Medulla oblongata (tissue), 1 donor: ENCODE measurements at regions not wholly inside any gene's neighbourhood (a gene's known extent, or its start where the extent isn't known, plus 50 kb on each side); places are given as distances from the start of the nearest gene placed in this dataset.
"Not testable (repeated sequence)": the region's sequence is repeated elsewhere in the genome, so short reads cannot be mapped to it uniquely, and the experiment has no call there.

Source experiments
- DNase-seq: peaks from one replicate; pipeline ENCODE4 v3.0.0-alpha.2; 2015; ENCODE audit errors: extremely low spot score

DNA sequence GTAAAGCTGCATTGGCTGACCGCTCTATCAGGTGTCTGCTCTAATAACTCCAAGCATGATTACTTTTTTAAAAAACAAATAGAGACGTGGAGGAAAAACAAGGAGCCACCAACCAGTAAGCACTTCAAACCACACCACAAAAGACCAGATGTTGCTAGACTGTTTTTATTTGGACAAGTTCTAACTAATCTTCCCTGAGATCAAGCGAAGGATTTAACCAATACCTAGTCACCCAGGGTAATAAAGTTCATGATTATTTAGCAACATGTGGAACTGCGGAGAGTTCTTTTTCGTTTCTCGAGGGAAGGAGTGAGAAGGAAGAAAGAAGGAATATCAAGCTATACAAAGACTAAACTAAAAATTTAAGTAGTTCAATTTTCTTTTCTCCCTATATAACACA is 288.1 kb downstream of the DUSP6 start:
- DNase-seq = no peak

DNA sequence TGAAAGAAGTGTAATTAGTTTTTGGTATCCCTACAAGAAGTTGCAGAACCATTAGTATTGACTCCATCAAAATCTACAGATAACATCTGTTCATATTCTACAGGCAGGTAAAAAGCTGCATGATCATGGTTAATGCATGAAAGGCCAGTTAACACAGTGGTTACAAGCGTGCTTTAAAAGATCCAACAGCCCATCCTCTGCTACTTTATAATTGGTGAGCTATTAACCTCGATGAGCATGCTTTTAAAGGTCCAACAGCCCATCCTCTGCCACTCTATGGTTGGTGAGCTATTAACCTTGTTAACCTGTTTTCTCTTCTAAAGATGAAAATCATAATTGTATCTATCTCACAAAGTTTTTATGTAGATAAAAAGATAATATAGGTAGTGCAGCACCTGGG is 289.3 kb downstream of the DUSP6 start:
- no peak for DNase-seq

GRCh38 chr12:89059721-89060541 is 292.4 kb downstream of the DUSP6 start:
- no peak for DNase-seq

GRCh38 chr12:89059056-89059455 is 293.2 kb downstream of the DUSP6 start:
- no peak for DNase-seq

- no peak for DNase-seq
Observed at GRCh38 chr12:89058402-89058801, 293.9 kb downstream of the DUSP6 start.

GRCh38 chr12:89053817-89054216 is 298.5 kb downstream of the DUSP6 start:
- DNase-seq = not testable (repeated sequence)

- DNase-seq = peak; percentile 85
Observed at GRCh38 chr12:89051065-89051677, 301.1 kb downstream of the DUSP6 start.

DNA sequence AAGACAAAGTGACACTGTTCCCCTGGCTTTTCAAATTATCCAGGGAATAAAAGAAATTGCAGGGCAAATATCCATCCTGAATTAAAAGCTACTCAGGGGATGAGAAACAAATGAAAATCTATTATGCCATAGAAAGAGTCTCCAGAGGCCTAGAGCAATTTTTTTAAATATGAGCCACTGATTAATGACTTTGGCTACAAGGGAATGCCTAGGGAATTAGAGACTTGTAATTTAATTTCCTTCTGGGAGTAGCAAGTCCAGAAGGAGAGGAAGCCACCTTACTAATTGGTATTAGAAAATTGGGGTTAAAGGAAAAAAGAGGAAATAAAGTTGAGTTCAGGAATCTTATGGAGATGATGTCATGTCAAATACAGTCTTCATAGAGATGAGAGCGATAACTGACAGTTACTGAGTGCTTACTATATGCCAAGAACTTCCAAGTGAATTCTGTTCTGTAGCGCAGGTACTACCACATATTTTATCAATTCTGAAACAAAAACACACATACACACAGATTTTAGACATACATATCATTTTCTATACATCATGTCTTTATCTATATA is 304.4 kb downstream of the DUSP6 start:
- DNase-seq = no peak

GRCh38 chr12:89041078-89041477 is 311.2 kb downstream of the DUSP6 start:
- no peak for DNase-seq

DNA sequence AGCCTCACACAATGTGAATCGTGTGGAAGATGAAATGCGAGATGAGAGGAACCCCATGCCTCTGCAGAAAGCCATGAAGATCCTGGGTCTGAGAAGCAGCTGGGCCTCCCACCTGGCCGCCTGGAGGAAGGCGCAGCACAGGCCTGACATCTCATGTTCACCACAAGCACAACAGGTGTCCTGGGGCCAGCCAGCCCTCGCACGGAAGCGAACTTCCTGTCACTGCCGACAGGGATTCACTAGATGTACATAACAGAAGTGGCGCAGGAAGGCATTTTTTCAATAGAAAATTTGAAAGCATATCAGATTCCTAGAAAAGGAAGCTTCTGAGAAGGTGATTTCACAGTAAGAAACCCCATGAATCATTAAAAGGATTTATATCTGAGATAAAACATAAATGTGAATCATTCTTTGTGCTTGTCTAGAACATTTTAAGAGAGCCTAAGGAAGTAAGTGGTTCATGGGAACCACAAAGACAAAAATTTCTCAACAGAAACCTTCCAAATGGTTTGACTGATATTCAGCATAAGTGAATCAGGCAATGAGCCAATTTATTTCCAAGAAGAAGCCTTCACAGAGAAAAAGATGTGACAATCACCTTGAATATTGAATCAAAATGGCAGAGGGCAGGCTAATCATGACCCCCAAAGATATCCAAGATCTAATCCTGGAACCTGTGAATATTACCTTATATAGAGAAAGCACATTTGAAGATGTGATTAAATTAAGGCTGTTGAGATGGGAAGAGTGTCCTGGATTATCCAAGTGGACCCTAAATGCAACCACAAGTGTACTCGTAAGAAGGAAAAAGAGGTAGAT is 311.9 kb downstream of the DUSP6 start:
- DNase-seq = no peak

DNA sequence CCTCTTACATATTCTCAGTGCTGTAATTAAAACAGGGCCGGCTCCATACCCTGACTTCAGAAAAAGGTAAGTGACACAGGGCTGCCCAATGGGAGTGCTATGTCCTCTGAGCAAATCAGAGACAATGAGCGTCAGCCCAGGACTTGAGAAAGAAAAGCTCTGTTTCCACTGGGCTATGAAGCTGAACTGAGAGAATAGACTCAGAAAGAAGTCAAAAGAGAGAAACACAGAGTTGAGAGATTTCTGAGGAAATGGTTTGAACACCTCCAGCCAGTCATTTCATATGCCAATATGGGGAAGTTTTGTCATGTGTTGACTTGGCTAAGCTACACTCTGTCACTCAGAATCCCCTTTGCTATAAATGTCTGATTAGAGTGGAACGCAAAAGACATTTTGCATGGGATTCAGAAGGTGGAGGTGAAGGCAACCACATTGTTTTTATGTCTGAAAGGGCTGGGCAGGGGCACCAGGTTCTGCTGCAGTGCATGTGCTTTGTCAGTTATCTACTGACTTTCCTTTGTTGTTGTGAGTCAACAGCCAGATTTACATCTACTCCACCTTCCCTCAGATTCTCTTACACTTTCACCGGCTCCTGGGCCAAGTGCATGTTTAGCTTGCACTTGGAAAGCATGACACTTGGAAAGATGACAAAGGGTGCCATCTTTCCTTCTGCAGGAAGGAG is 313.3 kb downstream of the DUSP6 start:
- DNase-seq = no peak

- DNase-seq = no peak
Observed at GRCh38 chr12:89033062-89033461, 319.2 kb downstream of the DUSP6 start.

- no peak for DNase-seq
Observed at GRCh38 chr12:89029961-89030360, 322.3 kb downstream of the DUSP6 start.

- DNase-seq = no peak
Observed at GRCh38 chr12:89024580-89024979, 327.7 kb downstream of the DUSP6 start.

DNA sequence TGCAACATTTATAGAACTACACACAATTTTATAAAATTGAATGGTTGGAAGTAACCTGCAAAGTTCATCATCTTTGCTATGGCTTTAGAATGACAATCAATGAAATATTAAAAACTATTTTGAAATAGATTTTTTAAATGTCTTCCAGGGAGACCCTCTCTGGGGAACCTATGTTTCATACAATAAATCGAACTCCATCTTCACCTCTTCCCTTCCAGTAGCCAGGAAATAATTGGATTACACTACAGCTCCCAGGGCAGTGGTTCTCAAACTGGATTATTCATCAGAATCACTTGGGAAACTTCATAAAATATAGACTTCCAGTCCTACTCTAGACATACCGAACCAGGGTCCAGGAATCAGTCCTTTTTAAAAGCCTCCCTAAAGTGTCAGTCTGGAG is 328.4 kb downstream of the DUSP6 start:
- no peak for DNase-seq

- DNase-seq = no peak
Observed at GRCh38 chr12:89020689-89021088, 331.6 kb downstream of the DUSP6 start.

GRCh38 chr12:89020121-89020480 is 332.2 kb downstream of the DUSP6 start:
- no peak for DNase-seq

- peak; percentile 94 for DNase-seq
Observed at GRCh38 chr12:89019439-89020120, 332.7 kb downstream of the DUSP6 start.

DNA sequence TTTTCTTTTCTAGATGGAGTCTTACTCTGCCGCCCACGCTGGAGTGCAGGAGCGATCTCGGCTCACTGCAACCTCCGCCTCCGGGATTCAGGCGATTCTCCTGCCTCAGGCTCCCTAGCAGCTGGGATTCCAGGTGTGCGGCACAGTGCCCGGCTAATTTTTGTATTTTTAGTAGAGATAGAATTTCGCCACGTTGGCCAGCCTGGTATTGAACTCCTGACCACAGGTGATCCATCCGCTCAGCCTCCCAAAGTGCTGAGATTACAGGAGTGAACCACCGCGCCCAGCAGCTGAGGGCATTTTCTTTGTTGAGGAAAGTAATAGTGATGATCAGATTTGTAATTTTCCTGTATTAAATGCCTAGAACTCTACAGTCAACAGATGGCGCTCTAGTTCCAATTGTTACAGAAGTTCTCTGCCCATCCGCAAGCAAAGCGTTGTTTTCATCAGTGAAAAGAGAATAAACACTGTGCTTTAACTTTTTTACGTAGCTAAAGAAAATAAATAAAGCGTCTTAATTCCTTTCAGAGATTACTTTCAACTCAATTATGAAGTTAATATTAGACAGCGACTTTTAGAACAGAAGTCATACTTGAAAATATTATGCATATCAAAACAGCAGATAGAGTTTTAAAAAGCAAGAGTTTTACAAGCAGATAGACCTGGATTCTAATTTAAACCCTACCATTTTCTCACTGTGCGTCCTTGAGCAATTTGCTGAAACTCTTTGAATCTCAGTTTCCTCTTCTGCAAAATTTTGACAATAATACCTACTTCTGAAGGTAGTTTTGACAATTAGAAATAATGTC is 335.1 kb downstream of the DUSP6 start:
- peak; percentile 83 for DNase-seq

- no peak for DNase-seq
Observed at GRCh38 chr12:89015419-89015818, 336.9 kb downstream of the DUSP6 start.
